ENCODE measurements at regions not wholly inside any gene's neighbourhood (a gene's known extent, or its start where the extent isn't known, plus 50 kb on each side); places are given as distances from the start of the nearest gene placed in this dataset.

- TF ChIP-seq POLR2AphosphoS5 (IDR thresholded peaks at IDR 0.05; ENCODE audit: low read depth, low read length) (no peak), CBX3 (IDR thresholded peaks at IDR 0.05; ENCODE audit: low read depth) (no peak), TCF7L2 (IDR thresholded peaks at IDR 0.05; ENCODE audit: borderline replicate concordance, extremely low read depth, insufficient read depth, insufficient read length) (no peak), FOSL1 (IDR thresholded peaks at IDR 0.05; ENCODE audit: low read depth) (no peak), ZFX (IDR thresholded peaks at IDR 0.05) (no peak), ELF1 (IDR thresholded peaks at IDR 0.05; ENCODE audit: borderline replicate concordance, low read depth) (no peak), POLR2A (IDR thresholded peaks at IDR 0.05; ENCODE audit: borderline replicate concordance, extremely low read depth, insufficient read depth, insufficient read length) (no peak), RAD21 (IDR thresholded peaks at IDR 0.05; ENCODE audit: low read depth) (no peak), SIN3A (IDR thresholded peaks at IDR 0.05; ENCODE audit: low read depth) (no peak), REST (IDR thresholded peaks at IDR 0.05; ENCODE audit: low read depth) (no peak), JUND (IDR thresholded peaks at IDR 0.05) (no peak), SP1 (IDR thresholded peaks at IDR 0.05; ENCODE audit: low read depth) (no peak), ZNF274 (IDR thresholded peaks at IDR 0.05; ENCODE audit: low read depth, low read length) (no peak), MAX (IDR thresholded peaks at IDR 0.05) (no peak)
- H3K79me2 ChIP-seq (ENCODE audit: insufficient read depth, low read length), result no peaks in the 10 kb centered on the region
- no peaks in the 10 kb centered on the region for H4K20me1 ChIP-seq (ENCODE audit: insufficient read depth)
- CTCF ChIA-PET, result no interaction called here
- H3K4me1 ChIP-seq (ENCODE audit: control insufficient read depth in 1 of 2, insufficient read depth in 2 of 2, low read length in 2 of 2), result no peaks in the 10 kb centered on the region
- no peak overlapping the region for H2AFZ ChIP-seq (ENCODE audit: low read depth, low read length, poor library complexity, severe bottlenecking)
- no peaks in the 10 kb centered on the region for H3K9me2 ChIP-seq (ENCODE audit: insufficient read depth)
- intact Hi-C loops (cut with micrococcal nuclease), result no loop called here
- H3K9ac ChIP-seq (ENCODE audit: low read length), result no peak overlapping the region
- H3K4me3 ChIP-seq (replicated peaks in 1 of 2; ENCODE audit: low read depth in 1 of 2, low read length in 2 of 2), result no peak overlapping the region
- H3K27ac ChIP-seq (ENCODE audit: low read depth, low read length), result no peak overlapping the region
- POLR2A ChIA-PET, result no interaction called here
- no TSS peak for BruUV-seq (replicated peaks)
- DNase-seq (ENCODE audit: low read depth, low spot score), result no peak
- H3K9me3 ChIP-seq (ENCODE audit: control insufficient read depth in 1 of 2, insufficient read depth in 1 of 2, low read depth in 1 of 2, low read length in 2 of 2), result peaks cover 0 to 4% of the 10 kb centered on the region in 2 experiments; a peak in 1 of 4 replicates
- RAD21 ChIA-PET (ENCODE audit: low non-redundant PET in 1 of 2, low total read pairs in 2 of 2, uncharacterized antibody in 2 of 2, unreplicated experiment in 2 of 2), result no interaction called here
- no peak overlapping the region for H3K4me2 ChIP-seq (ENCODE audit: low read length)
- 0 out of 2 replicates have a peak, but pooled peaks cover 6% of the 10 kb centered on the region for H3K27me3 ChIP-seq (ENCODE audit: insufficient read depth, low read length)
- H3K36me3 ChIP-seq (ENCODE audit: control insufficient read depth in 1 of 2, insufficient read depth in 2 of 2, low read length in 2 of 2), result no peaks in the 10 kb centered on the region
- ATAC-seq, result no peak
Observed at GRCh38 chr13:112154301-112155060, 87.5 kb downstream of the SOX1 start.
